Loucy (cell line): ENCODE measurements at regions not wholly inside any gene's neighbourhood (a gene's known extent, or its start where the extent isn't known, plus 50 kb on each side); places are given as distances from the start of the nearest gene placed in this dataset.
"Not testable (repeated sequence)": the region's sequence is repeated elsewhere in the genome, so short reads cannot be mapped to it uniquely, and the experiment has no call there.

Experiments used
- H2AFZ ChIP-seq: fragments of 200-600 bp; sonication (generic); 2 replicates; pipeline ENCODE4 v1.6.0; 2016; ENCODE audit warnings: antibody characterized with exemption, mild to moderate bottlenecking, low read length, moderate library complexity
- H3F3A ChIP-seq: fragments of 200-600 bp; 2 replicates; pipeline ENCODE4 v1.6.0; 2016; ENCODE audit warnings: antibody characterized with exemption, low read depth, mild to moderate bottlenecking
- H3K27me3 ChIP-seq: fragments of 200-600 bp; sonication (generic); 2 replicates; pipeline ENCODE4 v1.6.1; 2014; ENCODE audit warnings: low read length, mild to moderate bottlenecking; ENCODE audit not compliant: insufficient read depth, poor library complexity, severe bottlenecking
- H3K36me3 ChIP-seq: fragments of 200-600 bp; sonication (generic); 2 replicates; pipeline ENCODE4 v1.6.1; 2016; ENCODE audit warnings: low read length; ENCODE audit not compliant: insufficient read depth
- H3K4me1 ChIP-seq: fragments of 200-600 bp; sonication (generic); 2 replicates; pipeline ENCODE4 v1.5.1; 2014; ENCODE audit warnings: low read length, mild to moderate bottlenecking; ENCODE audit not compliant: insufficient read depth, poor library complexity, severe bottlenecking
- H3K4me2 ChIP-seq: fragments of 200-600 bp; sonication (generic); 2 replicates; pipeline ENCODE4 v1.6.0; 2014; ENCODE audit warnings: antibody characterized with exemption, low read length, low read depth, mild to moderate bottlenecking; ENCODE audit not compliant: poor library complexity, severe bottlenecking
- H3K4me3 ChIP-seq: fragments of 200-600 bp; sonication (generic); 2 replicates; pipeline ENCODE4 v1.5.1; 2014; ENCODE audit warnings: low read length, mild to moderate bottlenecking, mixed read lengths; ENCODE audit not compliant: poor library complexity, severe bottlenecking
- H3K79me2 ChIP-seq: fragments of 200-600 bp; sonication (generic); 2 replicates; pipeline ENCODE4 v1.6.1; 2014; ENCODE audit warnings: low read length; ENCODE audit not compliant: insufficient read depth
- H3K9ac ChIP-seq: fragments of 200-600 bp; sonication (generic); 2 replicates; pipeline ENCODE4 v1.6.0; 2014; ENCODE audit warnings: mild to moderate bottlenecking, low read depth, low read length, moderate library complexity; ENCODE audit not compliant: poor library complexity, severe bottlenecking
- H3K9me2 ChIP-seq: fragments of 200-600 bp; sonication (generic); replicated peaks from 2 replicates; pipeline ENCODE4 v1.6.1; 2016; ENCODE audit warnings: low read depth, low read length, mixed read lengths
- H3K9me3 ChIP-seq: fragments of 200-600 bp; sonication (generic); 2 replicates; pipeline ENCODE4 v1.6.1; 2014; ENCODE audit warnings: mild to moderate bottlenecking, antibody characterized with exemption, low read length, low read depth; ENCODE audit not compliant: insufficient read depth
- H4K20me1 ChIP-seq: fragments of 200-600 bp; sonication (generic); 2 replicates; pipeline ENCODE4 v1.6.0; 2014; ENCODE audit warnings: antibody characterized with exemption, low read length, mild to moderate bottlenecking; ENCODE audit not compliant: insufficient read depth, poor library complexity, severe bottlenecking
- EZH2phosphoT487 ChIP-seq: fragments of 200-600 bp; IDR thresholded peaks from 2 replicates; pipeline ENCODE4 v1.6.1; 2018; ENCODE audit warnings: antibody characterized with exemption, mild to moderate bottlenecking, moderate library complexity, borderline replicate concordance
- TF ChIP-seq, protein P1 (sequence below): fragments of 200-600 bp; sonication (generic); conservative IDR thresholded peaks from 2 replicates; pipeline ENCODE4 v1.5.1; 2014; ENCODE audit warnings: mild to moderate bottlenecking, antibody characterized with exemption, low read length

DNA sequence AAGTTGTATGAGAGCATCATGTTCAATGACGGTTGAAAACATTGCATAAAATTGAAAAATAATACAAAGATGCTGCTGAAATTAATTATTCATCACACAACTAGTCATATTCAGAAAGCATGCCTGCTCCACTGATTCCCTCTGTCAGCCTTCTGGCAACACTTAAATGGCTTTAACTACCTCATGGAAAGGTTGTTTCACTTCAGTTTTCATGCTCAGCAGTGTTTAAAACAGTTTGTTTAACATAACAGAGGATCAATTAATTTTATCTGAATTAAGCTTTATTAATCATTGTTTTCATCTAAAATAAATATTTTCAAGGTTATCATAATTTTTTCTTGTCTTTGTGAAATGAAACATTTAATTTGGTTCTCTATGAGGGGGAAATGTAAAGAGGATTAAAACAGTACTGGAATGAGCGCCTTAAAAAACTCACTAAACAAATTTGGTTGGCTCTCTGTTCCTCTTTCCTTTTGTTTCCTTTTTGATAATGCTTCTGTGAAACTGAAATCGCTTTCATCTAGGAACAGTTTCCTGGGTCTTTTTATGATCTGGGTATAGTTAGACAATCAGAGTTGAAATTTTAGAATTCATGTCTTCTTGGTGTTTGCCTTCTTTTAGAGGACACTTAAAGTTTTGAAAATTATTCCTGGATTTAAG, 427.4 kb downstream of the SH2D4B start:
- H3K4me2 ChIP-seq: peak overlapping the region; percentile 69
- H4K20me1 ChIP-seq: no peaks in the 10 kb centered on the region
- no peaks in the 10 kb centered on the region for H3K27me3 ChIP-seq
- no peaks in the 10 kb centered on the region for H3K79me2 ChIP-seq
- H3K9me2 ChIP-seq: no peaks in the 10 kb centered on the region
- peak overlapping the region; percentile 39 for H2AFZ ChIP-seq
- peak overlapping the region; percentile 53 for H3K9ac ChIP-seq
- peak overlapping the region; percentile 48 for H3K4me3 ChIP-seq
- no peaks in the 10 kb centered on the region for H3K36me3 ChIP-seq
- H3K9me3 ChIP-seq: no peaks in the 10 kb centered on the region
- peaks cover 53% of the 10 kb centered on the region for H3K4me1 ChIP-seq
- peaks cover 9% of the 10 kb centered on the region for H3F3A ChIP-seq
- no peak for TF ChIP-seq EZH2phosphoT487
- TF ChIP-seq, protein P1, sequence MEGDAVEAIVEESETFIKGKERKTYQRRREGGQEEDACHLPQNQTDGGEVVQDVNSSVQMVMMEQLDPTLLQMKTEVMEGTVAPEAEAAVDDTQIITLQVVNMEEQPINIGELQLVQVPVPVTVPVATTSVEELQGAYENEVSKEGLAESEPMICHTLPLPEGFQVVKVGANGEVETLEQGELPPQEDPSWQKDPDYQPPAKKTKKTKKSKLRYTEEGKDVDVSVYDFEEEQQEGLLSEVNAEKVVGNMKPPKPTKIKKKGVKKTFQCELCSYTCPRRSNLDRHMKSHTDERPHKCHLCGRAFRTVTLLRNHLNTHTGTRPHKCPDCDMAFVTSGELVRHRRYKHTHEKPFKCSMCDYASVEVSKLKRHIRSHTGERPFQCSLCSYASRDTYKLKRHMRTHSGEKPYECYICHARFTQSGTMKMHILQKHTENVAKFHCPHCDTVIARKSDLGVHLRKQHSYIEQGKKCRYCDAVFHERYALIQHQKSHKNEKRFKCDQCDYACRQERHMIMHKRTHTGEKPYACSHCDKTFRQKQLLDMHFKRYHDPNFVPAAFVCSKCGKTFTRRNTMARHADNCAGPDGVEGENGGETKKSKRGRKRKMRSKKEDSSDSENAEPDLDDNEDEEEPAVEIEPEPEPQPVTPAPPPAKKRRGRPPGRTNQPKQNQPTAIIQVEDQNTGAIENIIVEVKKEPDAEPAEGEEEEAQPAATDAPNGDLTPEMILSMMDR: no peak

DNA sequence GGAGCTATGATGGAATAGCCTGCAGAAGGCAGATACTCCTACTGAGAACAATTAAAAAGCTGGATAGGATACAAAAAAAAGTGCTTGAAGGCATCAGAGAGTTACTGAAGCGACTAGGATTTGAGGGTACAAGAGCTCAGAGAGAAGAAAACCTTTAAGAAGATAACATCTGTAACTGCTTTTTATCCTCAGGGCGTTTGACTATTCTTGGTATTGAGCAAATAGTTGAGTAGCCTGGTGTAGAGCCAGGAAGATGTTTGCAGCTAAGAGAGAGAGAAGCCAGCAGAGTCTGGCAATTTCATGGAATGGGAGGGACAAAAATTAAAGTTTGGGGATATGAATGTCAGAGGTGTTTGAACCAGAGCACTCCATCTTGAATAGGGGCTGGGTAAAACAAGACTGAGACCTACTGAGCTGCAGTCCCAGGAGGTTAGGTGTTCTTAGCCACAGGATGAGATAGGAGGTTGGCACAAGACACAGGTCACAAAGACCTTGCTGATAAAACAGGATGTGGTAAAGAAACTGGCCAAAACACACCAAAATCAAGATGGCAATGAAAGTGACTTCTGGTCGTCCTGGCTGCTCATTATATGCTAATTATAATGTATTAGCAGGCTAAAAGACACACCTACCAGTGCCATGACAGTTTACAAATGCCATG, 428.8 kb downstream of the SH2D4B start:
- Histone ChIP-seq H3K9me2 (no peaks in the 10 kb centered on the region), H3K9ac (peak overlapping the region; percentile 53), H3K36me3 (no peaks in the 10 kb centered on the region), H3F3A (peaks cover 9% of the 10 kb centered on the region), H3K4me1 (peaks cover 48% of the 10 kb centered on the region), H3K9me3 (0 out of 2 replicates have a peak, but pooled peaks cover 3% of the 10 kb centered on the region), H2AFZ (peak overlapping the region; percentile 33), H4K20me1 (no peaks in the 10 kb centered on the region), H3K4me3 (peak overlapping the region; percentile 48), H3K27me3 (no peaks in the 10 kb centered on the region), H3K79me2 (no peaks in the 10 kb centered on the region), H3K4me2 (peak overlapping the region; percentile 69)
- TF ChIP-seq, protein P1: no peak
- no peak for TF ChIP-seq EZH2phosphoT487

DNA sequence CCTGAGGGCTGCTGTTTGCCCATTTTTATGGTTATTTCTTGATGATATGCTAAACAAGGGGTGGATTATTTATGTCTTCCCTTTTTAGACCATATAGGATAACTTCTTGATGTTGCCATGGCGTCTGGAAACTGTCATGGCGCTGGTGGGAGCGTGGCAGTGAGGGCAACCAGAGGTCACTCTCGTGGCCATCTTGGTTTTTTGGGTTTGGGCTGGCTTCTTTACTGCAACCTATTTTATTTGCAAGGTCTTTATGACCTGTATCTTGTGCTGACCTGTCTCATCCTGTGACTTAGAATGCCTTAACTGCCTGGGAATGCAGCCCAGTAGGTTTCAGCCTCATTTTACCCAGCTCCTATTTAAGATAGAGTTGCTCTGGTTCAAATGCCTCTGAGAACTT, 429.7 kb downstream of the SH2D4B start:
- H3K9me2 ChIP-seq: not testable (repeated sequence)

More for the DNA sequence above, 429.7 kb downstream of the SH2D4B start:
- not testable (repeated sequence) for H3K9me3 ChIP-seq, H3K79me2 ChIP-seq, H3K27me3 ChIP-seq, H3F3A ChIP-seq, H3K36me3 ChIP-seq, H4K20me1 ChIP-seq
- Histone ChIP-seq H3K9ac (peak overlapping the region; percentile 27), H3K4me3 (peak overlapping the region; percentile 48), H2AFZ (peak overlapping the region; percentile 33; the same call in 1 of the 2 replicates), H3K4me1 (peaks cover 43% of the 10 kb centered on the region), H3K4me2 (peak overlapping the region; percentile 69)
